GM19240 (cell line): ENCODE measurements at regions not wholly inside any gene's neighbourhood (a gene's known extent, or its start where the extent isn't known, plus 50 kb on each side); places are given as distances from the start of the nearest gene placed in this dataset.
"Not testable (repeated sequence)": the region's sequence is repeated elsewhere in the genome, so short reads cannot be mapped to it uniquely, and the experiment has no call there.

Experiments
- DNase-seq: peaks from one replicate; pipeline ENCODE4 v3.0.0; 2011; ENCODE audit warnings: low spot score; ENCODE audit not compliant: insufficient read length

DNA sequence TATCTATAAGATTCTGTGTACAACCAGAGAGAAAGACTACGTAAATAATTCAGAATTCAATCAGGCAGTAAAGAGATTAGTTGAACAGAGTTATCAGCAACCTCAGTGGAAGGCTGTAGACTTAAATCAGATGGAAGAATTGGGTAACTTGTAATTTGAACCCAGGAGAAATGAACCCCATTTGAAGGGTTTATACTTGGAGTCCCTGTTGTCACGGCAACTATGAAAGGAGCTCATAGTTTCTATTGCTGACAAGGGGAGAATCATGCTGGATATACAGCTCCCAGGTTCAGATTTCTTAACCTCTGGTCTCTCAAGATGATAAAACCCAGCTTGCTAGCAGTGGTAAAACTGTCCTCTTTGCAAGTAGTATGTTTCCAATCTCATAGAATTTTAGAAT lies 54.4 kb upstream of the BMP4 start:
- DNase-seq, result no peak

DNA sequence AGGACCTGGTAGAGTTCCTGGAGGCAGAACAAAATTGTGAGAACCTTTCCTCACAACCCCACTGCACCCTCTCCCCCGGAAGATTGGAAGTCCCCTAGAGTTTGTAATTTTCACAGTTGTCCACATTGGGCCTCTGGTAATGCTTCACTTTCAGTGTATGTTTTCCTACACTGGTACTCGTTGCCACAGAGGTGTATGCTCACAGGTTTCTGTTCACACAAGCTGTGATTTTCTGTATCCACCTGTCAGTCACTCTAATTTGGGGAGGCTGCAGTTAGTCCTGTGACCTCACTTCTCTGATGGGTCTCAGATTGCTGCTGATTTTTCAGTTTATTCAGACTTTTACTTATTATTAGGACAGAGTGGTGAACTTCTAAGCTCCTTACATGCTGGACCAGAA lies 66.4 kb upstream of the BMP4 start:
- no peak for DNase-seq

DNA sequence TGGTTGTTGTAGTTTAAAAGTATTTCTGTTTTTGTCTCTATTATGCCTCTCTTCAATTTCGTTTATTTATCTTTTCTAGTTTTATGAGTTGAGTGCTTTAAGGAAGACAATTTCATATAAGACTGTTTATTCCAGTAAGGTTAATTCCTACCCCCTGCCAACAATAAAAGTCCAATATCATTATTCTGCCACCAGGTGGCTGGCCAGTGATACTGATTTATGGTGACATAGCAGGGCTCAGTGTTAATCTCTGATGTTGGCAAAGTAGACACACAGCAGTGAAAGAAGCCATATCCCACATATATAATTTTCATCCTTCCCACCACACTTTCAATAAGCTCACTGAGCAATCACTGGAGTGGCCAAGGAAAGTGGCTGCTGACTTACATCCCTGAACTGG lies 69.0 kb upstream of the BMP4 start:
- DNase-seq, result no peak

DNA sequence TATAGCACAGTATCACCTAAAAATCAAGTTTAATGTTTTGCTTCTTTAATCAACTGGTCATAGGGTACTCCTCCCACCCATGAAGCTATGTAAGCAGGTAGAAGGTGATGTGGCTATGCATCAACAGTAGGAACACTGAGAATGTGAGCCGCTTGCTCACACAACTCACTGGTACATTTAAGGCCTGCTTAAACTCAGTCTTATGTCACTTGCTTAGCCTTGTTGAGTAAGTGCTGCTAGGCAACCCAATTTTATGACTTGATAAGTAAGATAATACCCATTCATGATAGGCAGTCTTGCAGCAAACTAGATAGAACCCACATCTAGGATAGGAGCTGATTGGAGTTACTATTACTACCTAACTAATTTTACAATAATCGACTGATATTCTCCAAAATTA lies 70.0 kb upstream of the BMP4 start:
- no peak for DNase-seq

DNA sequence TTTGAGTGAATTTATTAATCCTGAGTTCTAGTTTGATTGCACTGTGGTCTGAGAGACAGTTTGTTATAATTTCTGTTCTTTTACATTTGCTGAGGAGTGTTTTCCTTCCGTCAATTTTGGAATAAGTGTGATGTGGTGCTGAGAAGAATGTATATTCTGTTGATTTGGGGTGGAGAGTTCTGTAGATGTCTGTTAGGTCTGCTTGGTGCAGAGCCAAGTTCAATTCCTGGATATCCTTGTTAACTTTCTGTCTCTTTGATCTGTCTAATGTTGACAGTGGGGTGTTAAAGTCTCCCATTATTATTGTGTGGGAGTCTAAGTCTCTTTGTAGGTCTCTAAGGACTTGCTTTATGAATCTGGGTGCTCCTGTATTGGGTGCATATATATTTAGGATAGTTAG lies 74.4 kb upstream of the BMP4 start:
- not testable (repeated sequence) for DNase-seq

DNA sequence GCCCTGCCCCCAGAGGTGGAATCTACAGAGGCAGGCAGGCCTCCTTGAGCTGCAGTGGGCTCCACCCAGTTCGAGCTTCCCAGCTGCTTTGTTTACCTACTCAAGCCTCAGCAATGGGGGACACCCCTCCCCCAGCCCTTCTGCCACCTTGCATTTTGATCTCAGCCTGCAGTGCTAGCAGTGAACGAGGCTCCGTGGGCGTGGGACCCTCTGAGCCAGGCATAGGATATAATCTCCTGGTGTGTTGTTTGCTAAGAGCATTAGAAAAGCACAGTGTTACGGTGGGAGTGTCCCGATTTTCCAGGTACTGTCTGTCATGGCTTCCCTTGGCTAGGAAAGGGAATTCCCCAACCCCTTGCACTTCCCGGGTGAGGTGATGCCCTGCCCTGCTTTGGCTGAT lies 76.7 kb upstream of the BMP4 start:
- DNase-seq, result not testable (repeated sequence)

DNA sequence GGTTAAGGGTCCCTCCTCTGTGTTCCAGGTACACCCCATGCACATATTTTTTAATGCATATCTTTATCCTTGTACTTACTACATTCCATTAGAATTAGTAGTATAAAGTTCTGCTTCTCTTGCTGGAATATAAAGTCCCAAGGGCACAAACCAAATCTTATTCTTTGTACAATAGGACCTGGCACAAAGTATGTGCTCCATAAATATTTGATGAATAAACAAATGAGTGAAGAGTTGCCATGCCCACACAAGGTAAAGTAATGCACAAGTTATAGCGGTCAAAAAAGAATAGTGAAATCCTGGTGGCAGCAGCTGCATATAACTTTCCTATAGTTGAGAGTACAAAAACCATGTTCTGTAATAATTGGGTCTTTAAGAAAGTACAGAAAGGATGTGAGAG lies 82.1 kb upstream of the BMP4 start:
- DNase-seq, result no peak

DNA sequence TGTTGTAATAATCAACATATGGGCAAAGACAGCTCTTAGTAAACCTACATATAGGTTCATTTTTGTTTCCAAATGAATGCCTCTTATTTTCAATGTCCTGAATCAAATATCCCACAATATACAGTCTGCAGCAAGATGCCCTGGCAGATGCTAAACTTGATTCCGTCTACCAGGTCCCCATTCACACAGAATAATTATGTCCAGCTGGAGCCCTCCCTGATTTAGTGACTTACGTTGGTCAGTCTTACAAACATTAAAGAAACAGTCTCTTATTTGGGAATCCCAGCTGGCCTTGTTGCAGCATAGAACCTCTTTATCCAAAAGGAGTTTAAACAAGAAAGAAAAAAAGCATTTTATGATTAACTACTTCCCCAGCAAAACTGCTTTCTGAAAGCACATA lies 82.7 kb upstream of the BMP4 start:
- no peak for DNase-seq

DNA sequence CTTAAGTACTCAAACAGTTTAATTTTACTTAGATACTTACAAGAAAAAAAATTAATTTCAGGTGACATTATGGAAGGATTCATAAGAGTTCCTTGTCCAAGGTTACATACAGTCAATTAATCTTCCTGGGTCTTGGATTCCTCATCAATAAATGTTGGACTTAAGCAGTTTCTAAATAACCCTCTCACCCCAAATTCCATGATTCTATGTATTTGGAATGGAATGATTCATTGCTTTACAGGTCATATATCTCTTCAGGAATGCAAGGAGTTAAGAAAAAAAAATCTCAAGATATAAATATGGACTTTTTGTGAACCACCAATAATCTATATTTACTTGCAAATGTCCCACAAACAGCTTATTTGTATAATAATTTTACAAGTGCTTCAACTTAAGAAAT lies 84.2 kb upstream of the BMP4 start:
- DNase-seq, result no peak

DNA sequence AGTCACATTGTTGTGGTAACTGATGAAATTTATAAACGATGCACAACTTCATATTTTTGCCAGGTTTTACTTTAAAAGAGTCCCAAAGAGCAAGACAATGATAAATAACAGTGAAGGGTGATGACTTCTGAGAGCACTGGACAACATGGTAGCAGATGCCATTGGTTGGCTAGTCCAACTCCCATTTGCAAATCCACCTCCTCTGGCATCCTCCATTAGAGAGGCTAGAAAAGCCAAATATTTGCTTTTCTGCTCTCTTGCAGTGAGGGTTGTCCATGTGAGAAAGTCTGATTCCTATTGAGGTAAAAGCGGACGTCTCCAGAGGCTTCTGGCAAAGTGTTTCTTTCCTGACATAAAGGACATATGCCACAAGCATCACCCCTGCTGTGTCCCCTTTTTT lies 89.6 kb upstream of the BMP4 start:
- no peak for DNase-seq

DNA sequence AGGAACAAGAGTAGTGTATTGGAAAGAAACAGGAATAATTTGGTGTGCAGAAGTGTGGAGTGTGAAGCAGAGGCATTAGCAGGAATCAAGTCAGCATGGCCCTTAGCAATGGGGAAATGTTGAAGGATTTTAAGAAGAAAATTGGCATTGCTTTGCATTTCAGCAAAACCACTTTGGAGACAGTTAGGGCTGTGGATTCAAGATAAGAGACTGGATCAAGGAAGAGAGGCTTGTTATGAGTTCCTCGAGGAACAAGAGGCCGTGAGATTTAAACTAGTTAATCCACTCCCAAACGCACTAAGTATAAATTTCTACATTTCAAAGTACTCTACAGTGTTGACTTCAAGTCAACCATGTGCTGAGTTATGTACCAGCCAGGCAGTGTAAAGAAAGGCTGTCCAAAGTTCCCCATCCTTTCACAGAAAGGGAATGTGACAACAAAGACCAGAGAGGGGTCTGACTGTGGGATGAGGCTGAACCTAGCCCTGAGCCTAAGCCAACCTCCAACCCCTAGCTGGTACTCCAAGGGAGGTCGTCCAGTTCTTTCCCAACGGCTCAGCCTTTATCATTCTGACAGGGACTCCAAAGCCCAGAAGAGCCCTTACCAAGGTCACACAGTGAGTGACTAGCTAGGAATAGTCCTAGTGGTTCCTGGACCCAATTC lies 91.2 kb upstream of the BMP4 start:
- DNase-seq, result no peak

DNA sequence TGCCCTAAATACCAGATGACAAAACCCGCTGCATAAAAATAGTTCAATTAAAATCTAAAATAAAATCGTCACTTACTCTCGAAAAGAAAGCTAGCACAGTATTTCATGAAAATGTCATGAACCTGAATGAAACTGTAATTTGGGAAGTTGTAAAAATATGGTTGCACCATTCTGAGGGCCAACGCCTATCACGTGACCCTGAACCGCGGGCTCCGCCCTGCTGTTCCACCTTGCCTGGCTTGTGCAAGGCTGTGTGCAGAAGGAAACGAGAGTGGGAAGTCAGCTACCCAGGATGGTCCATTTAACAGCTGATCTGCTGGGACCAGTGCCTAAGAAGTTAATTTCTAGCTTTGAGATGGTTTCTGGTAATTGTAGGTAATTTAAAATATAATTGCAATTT lies 91.7 kb upstream of the BMP4 start:
- no peak for DNase-seq

DNA sequence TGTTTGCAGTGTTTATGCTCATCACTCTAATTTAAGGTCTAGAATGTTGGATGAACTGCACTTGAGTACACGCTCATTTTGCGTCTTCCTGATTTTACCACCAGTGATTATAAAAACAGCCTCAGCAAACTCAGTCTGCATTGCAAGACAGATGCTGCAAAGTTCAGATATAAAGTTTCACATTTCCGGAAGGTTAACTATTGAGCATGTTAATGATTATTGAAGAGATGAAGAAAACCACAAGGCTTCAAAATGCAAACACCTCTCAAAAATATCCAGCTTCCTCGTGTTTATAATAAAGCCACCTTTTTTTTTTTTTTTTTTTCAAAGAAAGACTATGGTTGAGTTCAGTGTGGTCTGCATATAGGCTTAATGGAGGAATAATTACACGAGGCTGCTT lies 92.1 kb upstream of the BMP4 start:
- DNase-seq, result no peak

DNA sequence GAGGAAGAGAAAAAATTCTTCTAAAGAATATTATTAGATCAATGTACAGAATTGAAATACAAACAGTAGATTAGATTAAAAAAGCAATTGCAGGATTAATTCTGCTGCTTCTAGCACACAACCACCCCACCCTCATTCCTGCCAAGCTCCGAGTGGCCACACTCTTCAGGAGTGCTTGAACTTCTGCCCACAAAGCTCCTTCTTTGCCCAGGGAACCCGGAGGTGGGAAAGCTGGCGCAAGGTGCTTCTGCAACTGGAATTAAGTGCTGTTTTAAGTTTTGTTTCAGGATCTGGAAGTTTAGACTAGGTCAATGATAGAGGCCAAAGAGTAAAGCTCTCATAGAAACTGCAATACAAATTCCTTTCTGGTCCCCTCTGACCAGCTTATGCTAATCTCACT lies 94.1 kb upstream of the BMP4 start:
- DNase-seq, result no peak

DNA sequence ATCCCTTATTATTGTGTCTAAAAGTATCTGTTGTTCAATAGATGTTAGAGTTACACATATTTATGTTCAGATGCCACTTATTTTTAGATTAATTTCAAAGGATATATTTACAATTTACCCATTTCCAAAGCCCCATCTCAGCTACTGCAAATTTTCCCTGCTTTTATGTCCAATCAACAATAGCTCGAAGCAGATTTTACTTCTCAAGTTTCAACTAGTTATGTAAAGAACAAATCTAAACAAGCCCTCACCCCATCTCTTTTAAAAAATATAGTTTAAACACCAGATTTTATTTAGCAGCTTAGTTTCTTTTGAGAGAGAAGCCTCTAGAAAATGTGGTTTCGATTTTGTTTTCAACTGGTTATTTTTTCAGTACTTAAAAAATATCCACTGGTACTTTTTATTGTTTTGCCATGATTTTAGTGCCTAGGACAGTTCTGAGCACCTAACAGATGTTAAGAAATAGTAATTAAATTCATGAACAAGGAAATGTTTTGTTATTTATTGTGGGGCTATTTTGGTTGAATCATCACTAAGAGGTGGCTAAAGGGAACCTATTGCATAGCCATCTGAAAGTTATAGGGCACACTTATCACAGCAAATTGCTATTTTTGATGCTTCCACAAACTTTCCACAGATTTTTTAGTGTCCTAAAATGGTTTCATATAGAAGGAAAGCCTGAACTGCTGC lies 96.2 kb upstream of the BMP4 start:
- DNase-seq, result no peak

DNA sequence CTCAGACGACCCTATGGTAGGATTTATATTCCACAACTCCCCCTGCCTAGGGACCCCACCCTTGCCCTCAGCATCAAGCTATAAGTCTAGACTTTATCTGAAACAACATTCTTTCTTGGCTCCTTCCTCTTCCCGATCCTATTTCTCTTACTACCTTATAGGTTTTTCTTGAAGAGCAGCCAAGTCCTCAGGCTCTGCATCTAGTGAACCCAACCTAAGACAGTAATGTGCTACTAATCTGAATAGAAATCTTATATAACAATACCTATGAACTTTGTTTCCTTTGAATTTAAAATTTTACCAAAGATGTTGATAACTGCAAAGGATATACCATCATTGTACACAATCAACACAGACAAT lies 96.7 kb upstream of the BMP4 start:
- DNase-seq, result no peak

DNA sequence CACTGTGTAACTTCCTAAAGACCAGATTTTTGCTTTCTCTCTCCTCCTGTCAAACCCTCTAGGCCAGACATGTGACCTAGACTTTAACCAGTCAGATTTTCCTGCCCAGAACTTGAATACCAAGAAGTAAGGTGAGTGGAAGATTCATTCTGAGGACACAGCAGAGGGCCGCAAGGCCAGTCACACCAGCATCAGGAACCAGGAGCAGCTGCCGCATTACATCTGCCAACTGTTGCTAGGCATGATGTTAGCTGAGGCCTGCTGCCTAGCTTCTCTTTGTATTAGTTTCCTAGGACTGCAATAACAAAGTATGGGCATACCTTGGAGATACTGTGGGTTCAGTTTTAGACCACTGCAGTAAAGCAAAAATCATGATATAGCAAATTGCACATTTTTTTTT lies 101.9 kb upstream of the BMP4 start:
- no peak for DNase-seq

DNA sequence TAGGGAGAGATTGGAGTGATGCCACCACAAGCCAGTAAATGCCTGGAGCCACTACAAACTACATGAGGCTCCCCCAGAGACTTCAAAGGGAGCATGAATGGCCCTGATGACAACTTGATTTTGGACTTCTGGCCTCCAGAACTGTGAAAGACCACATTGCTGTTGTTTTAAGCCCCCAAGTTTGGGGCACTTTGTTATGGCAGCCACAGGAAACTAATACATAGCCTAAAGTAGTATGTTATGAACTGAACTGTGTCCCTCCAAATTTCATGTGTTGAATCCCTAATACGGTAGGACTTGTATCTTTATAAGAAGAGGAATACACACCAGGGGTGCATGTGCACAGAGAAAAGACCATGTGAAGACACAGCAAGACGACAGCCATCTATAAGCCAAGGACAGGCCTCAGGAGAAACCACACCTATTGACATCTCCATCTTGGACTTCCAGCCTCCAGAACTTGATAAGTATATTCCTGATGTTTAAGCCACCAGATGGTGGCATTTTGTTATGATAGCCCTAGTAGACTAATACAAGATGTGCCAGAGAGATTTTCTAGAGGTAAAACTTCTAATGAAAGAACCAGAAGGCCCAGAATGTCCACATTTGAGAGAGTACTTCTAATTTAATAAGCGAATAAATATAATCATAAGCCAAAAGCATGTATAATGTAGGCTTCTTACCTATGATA lies 127.1 kb upstream of the BMP4 start:
- DNase-seq, result no peak

DNA sequence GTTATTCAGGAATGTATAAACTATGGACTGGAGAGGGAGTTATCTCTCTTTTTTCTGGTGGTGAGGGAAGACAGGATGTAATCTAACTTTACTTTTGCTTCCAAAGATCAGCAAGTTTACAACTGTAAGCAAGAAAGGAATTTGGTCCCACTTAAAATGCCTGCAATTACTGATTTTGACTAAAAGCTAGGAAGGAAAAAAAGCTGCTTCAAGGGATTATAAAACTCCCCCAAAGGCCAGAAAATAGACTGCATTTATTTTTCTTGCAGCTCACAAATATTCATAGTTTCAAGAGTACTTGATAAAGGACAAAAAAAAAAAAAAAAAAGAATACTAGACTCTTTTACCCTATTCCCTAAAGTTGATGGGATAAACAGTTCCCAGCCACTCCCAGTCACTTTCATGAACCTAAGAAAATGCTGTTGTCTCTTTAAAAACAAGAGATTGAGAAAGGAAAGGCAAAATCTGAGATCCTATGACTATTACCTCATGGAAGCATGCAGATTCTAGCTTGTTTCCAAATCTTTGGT lies 128.7 kb upstream of the BMP4 start:
- no peak for DNase-seq

DNA sequence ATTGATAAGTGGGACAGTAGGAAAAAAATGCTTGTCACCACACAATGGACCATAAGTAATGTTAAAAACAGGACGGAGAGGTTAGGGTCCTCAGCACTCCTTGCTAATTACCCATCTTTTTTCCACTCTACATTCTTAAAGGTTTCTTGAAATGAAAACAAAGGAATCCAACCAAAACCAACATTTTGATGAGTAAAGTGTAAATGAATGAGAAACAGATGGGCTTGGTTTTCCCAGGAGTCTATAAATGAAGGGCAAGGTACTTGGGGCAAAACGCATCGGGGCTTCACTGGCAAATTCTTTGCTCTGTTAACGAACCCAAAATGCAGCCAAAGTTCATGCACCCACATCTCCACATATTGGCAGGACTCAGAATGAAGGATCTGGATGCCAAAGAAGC lies 129.2 kb upstream of the BMP4 start:
- no peak for DNase-seq

DNA sequence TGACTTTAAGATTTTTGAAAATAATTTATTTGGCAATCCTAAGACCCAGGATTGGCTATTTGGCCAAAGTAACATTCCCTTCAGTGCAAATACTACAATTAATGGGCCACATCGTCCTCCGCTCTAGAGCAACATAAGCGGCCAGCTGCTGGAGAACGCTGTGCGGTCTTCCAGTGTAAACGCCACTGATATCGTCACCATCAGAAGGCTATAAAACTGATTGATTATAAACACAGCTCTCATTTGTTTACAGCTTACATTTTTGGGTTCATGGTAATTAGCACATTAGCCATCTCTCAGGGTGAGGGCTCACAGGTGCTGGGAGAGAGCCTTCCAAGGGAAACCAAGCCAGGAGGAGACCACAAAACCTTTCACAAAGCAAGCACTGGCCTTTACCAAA lies 130.1 kb upstream of the BMP4 start:
- no peak for DNase-seq

DNA sequence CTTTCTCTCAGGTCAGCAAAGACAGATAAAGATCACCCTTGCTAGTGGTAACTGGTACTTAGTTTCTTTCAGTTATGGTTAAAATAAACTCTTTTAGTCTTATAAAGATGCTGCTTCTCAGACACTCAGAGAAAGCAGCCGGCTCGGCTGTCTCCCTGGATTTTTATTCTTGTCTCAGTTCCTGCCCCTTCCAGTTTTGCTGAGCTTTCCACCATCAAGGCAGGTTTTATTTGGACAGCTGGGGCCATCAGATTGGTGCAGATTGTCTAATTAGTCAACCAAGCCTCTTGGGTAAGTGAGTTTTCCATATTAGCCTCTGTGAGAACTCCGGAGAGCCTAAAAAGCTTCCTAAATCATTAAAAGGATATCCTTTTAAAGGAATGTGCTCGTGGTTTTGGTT lies 130.8 kb upstream of the BMP4 start:
- DNase-seq, result no peak

DNA sequence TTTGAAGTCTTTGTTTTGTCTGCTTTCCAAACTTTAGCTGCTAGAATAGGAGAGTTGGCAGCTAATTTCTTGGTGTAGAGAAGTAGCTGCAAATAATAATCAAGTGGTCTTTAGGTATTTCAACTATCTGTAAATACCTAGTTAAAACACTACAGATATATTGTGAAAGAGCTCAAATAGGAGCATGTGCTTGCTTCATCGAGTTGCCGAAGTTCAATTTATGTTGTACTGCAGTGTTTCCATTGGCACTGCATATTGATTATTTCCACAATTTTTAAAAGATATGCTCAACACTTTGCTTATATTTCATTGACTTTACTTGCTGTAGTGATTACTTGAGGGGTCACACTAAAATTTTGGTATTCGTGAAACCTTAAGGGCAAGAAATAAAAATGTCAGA lies 131.6 kb upstream of the BMP4 start:
- DNase-seq, result no peak
